M059J (cell line): ENCODE measurements at regions not wholly inside any gene's neighbourhood (a gene's known extent, or its start where the extent isn't known, plus 50 kb on each side); places are given as distances from the start of the nearest gene placed in this dataset.

Experiments used
- DNase-seq: peaks from one replicate; pipeline ENCODE4 v3.0.0-alpha.2; 2012; ENCODE audit warnings: low read depth

DNA sequence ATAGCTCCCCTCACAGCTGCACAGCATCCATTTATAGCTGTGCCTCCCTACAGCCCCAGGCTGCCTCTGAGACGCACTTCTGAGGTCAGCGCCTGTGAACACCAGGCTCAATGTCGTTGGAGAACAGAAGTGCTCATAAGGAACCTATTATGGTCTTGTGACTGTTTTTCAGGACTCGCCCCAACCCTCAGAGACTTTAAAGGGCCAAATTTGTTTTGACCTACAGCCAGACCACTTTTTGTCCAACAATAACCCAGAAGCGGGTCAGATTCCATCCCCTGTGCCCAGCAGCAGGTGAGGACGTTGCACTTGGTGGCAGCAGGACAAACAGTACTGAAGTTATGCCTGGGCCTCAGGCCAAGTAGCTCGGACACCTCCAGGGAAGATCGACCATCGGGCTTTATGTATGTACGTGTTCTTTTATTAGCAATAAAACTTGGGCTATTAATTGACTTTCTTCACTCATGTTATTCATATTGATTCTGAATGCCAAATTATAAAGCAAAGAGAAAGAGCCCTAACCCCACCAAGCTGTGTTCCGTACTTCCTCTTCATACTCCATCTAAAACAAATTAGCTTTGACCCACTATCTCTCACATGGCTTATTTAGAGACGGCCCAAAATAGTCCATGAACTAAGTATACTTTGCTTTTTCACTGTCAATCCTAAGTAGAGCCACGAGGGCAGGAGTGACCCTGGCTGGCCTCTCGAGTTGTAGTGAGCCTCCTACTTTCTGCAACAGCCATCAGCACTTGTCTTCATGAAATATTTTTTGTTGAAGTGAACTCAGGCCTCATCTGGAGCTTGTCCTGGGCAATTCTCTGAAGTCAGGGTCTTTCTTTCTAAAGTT lies 92.3 kb upstream of the PAX6 start:
- no peak for DNase-seq

DNA sequence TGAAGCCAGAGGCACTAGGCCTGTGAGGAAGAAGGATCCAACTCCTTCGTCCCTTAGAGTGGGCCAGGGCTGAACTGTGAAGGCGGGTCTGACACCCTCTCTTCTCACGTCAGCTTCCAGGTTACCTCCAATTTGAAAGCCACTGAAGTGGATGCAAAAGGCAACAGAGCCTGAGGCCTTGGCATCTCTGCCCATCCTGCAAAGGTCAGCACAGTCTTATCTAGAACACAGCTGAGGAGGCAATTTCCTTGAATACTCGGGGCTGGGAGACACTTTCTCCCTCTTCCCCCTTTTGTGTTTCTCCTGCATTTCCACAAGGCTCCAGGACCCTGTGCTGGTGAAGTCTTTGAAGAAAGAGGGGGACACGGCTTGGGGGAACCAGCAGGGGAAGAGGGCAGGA lies 91.6 kb upstream of the PAX6 start:
- no peak for DNase-seq

DNA sequence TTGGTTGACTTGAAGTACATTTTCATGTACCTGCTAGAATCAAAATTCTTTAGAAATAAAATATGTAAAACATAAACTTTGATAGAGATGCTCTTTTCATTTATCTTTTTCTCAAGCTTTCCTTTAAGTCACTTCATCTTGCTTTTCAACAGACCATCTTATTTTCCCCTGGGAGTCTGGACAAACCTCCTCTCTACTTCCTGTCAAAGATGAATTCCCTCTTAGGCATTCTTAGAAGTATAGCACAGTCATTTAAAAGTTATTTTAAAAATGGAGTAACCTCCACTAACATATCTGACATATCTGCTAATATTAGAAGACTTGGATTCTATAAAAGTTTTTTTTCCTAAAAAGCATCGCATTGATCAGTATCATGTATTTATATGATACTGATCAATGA lies 84.8 kb upstream of the PAX6 start:
- no peak for DNase-seq

DNA sequence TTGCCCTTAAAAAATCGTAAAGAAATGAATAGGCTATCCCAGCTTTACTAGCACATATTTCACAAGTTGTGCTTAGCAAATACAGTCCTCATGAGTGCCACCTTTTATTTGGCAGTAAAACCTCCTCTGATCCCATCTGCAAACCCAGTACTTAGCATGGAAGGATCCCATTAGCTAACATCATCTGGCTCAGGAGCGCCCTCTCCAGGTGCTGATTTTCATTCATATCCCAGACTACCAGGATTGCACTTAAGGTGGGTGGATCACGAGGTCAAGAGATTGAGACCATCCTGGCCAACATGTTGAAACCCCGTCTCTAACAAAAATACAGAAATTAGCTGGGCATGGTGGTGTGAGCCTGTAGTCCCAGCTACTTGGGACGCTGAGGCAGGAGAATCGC lies 76.1 kb upstream of the PAX6 start:
- peak; percentile 32 for DNase-seq

DNA sequence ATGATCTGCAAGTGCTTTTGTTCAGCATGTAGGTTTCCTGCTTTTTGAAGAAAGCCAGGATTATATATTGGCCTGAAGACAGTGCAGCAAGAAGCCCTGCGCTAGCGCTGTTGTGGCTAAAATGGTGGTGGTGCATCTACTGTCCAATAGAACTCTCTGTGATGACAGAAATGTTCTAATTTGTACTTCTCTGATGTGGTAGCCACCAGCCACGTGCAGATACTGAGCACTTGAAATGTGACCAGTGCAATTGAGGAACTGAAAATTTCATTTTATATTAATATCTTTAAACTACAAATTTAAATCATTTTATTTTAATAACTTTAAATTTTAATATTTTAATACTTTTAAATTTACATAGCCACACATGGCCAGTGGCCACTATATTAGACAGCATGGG lies 73.0 kb upstream of the PAX6 start:
- no peak for DNase-seq

- no peak for DNase-seq
Measured at GRCh38 chr11:31883435-31883834, 72.3 kb upstream of the PAX6 start.

DNA sequence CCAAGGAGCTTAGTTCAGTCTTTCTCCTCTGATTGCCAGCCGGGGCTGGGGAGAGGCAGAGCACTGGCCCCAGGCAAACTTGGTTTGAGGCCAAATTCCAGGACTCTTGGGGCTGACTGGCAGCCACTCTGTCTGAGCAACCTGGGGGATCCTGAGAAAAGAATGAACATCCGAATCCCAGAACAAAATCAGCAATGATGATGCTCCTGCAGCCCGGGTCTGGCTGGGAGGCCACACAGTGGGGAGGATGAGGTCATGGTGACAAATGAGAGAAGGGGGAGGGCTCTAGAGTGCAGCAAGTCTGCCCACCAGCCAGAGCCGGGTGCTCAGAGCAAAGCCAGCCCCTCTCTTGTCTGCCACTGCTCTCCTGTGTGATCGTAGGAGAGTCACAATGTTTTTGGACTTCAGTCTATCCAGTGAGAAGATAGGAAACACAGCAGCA lies 71.8 kb upstream of the PAX6 start:
- DNase-seq, result peak; percentile 92

GRCh38 chr11:31881825-31882224 lies 70.7 kb upstream of the PAX6 start:
- DNase-seq, result no peak

DNA sequence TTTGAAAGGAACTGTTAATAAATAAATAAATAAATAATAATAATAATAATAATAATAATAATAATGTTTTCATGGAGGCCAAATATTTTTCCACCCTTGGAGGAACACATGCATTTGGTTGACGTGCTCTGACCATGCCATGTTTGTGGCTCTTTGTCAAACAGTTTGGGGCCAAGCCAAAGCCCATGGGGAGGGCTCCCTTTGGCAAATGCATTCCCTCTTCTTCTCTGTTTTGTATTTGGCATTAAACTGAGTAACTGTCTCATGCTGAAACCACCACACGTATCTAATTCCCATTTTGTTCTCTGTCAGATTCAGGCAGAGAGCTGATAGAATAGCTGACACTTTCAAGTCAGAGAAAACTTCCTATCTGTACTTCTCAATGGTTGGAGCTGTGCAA lies 68.6 kb upstream of the PAX6 start:
- no peak for DNase-seq

GRCh38 chr11:31877863-31878262 lies 66.7 kb upstream of the PAX6 start:
- no peak for DNase-seq

DNA sequence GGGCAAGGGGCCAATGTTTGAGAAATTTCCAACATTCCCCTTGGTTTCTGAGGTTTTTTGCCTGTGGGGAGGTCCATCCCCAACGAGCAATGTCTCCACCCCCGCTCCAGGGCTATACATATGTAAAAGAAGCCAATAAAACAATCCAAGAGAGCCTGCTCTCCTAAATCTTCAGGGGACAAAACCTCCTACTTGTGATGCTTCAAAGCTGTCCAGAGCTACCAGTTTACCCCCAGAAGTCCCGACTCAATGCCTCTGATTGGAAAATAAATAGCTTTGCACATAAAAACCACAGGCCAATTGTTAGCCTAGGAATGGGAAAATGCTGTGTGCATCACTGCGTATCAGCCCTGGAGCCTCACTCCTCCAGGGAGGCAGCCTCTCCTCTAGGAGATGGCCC lies 66.0 kb upstream of the PAX6 start:
- no peak for DNase-seq

GRCh38 chr11:31875866-31876560 lies 64.9 kb upstream of the PAX6 start:
- peak; percentile 42 for DNase-seq

GRCh38 chr11:31874631-31875191 lies 63.6 kb upstream of the PAX6 start:
- DNase-seq, result peak; percentile 71

DNA sequence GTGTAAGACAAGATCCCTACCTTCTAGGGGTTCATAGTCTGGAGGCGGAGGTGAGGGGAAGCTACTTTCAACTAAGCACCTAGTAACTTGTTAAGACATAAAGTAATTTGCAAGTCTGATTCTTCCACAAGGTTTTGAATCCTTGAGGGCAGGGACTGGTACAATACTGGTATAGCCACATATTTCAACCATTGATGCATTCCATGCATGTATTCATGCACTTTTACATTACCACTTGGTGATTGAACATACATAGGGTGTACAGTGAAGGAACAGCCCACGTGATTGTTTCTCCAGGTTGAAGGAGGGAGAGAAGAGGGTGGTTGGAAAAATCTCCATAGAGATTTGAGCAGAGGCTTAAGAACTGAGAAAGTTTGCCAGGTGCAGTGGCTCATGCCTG lies 62.0 kb upstream of the PAX6 start:
- no peak for DNase-seq

DNA sequence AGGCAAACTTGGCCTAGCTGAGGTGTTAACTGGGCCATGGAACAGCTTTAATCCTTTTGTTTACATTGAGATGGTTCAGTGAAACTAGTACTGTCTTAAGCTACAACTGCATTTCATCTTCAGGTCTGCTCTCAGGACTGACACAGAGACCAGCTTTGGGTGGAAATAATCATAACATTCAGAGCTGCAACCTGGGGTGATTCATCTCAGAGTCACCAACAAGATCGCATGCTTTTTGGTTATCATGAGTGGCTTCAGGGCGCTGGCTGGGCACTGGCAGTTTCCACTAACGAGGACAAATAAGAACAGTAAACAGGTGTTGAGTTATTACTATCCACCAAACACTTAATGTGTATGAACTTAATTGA lies 60.9 kb upstream of the PAX6 start:
- peak; percentile 89 for DNase-seq

DNA sequence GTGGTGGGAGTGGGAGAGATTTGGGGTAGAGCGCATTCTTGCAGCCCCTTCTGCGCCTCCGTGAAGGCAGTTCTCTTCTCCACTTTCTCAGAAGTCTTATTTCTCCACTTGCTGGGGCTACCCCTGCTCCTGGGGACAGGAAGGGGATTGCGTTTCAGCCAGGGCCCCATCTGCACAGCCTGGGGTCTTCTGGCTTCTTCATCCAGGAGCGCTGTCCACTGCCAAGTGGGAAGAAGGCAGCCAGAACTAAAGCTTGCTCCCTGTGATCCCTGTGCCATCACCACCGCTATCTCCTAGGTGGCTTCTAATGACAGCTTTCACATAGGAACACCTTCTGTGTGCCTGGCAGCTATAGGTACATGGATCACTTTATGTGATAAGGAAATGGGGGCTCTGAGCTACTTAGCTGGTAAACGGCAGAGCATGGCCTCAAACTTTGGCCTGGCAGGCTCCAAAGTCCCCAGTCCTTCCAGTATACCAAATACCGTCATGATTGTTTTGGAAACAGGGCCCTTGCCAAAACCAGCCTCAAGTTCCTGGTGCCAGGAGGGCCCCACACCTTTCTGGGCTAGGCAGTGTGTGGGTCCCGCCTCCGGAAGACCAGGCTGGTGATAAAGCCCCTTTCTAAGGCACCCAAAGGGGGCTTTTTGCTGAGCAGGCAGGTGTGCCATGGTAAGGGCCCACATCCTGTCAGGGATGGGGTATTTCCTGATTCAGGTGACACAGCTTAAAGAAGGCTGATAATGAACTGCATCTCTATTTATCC lies 60.4 kb upstream of the PAX6 start:
- DNase-seq, result no peak

- DNase-seq, result peak; percentile 55
Measured at GRCh38 chr11:31870609-31871309, 59.6 kb upstream of the PAX6 start.

DNA sequence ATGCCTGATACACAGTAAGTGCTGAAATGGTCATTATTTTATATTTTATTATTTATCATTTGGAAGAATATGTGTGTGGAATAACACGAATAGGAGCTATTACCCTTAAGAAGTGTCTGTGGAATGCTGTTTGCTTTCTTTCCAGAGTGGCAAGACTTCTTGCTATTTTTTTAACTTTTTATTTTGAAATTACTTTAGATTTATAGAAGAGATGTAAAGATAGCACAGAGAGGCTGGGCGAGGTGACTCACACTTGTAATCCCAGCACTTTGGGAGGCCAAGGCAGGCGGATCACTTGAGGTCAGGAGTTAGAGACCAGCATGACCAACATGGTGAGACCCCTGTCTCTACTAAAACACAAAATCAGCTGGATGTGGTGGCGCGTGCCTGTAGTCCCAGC lies 58.9 kb upstream of the PAX6 start:
- DNase-seq, result no peak

DNA sequence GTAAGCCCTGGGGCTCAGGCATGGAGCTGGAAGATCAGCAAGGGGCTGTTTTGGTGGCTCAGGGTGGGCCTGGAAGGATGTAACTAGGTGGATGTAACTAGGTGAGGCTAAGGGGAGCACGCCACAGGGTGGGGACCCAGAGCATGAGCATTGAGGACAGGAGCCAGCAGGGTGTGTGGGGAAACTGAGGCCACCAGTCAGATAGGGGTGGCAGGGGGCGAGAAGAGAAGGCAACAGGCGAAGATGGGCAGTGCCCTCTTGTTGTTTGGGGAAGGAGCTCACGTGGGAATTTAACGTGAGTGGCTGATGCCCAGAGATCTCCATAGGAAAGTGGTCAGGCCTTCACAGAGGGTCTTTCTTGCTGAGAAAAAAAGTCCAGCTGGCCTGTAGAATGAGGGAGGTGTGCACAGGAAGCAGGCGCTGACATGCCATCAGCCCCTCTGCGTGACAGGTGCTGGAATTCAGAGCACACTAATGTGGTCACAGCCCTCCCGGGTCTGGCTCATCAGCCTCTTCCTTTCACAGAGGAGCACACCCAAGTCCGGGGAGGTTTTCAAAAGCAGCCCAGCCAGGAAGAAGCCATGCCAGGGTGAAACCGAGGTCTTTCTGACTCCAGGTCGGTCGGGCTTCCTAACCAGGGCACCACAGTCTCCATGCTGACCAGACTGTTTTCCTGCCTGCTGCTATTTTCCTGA lies 54.6 kb upstream of the PAX6 start:
- peak; percentile 65 for DNase-seq

- no peak for DNase-seq
Measured at GRCh38 chr11:31863170-31863832, 52.2 kb upstream of the PAX6 start.

GRCh38 chr11:31861011-31861410 lies 49.9 kb upstream of the PAX6 start:
- DNase-seq, result no peak
